SK-N-SH (cell line): ENCODE measurements at regions not wholly inside any gene's neighbourhood (a gene's known extent, or its start where the extent isn't known, plus 50 kb on each side); places are given as distances from the start of the nearest gene placed in this dataset.

Source experiments
- JUND ChIP-seq: IDR thresholded peaks from 2 replicates; pipeline ENCODE4 v1.4.0; 2012
- POLR2AphosphoS5 ChIP-seq: IDR thresholded peaks from 2 replicates; pipeline ENCODE4 v1.6.1; 2012; ENCODE audit warnings: low read depth, low read length

DNA sequence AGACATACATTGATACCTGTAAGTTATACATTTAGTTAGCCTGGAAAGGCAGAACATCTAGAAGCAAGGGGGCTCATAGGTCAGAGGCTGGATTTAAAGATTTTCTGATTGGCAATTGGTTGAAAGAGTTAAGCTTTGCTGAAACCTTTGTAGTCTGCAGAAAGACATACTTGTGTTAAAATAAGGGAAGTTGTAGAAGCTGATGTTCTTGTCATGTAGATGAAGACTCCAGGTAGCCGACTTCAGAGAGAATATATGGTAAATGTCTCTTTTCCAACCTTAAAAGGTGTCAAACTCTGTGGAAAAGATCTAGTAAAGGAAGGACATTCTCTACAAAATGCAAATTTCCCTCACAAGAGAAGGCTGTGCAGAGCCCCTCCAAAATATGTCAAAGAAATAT, 62.9 kb upstream of the ADAMTS16 start:
- no peak for TF ChIP-seq JUND
- no peak for TF ChIP-seq POLR2AphosphoS5
